ENCODE measurements at regions not wholly inside any gene's neighbourhood (a gene's known extent, or its start where the extent isn't known, plus 50 kb on each side); places are given as distances from the start of the nearest gene placed in this dataset.

DNA sequence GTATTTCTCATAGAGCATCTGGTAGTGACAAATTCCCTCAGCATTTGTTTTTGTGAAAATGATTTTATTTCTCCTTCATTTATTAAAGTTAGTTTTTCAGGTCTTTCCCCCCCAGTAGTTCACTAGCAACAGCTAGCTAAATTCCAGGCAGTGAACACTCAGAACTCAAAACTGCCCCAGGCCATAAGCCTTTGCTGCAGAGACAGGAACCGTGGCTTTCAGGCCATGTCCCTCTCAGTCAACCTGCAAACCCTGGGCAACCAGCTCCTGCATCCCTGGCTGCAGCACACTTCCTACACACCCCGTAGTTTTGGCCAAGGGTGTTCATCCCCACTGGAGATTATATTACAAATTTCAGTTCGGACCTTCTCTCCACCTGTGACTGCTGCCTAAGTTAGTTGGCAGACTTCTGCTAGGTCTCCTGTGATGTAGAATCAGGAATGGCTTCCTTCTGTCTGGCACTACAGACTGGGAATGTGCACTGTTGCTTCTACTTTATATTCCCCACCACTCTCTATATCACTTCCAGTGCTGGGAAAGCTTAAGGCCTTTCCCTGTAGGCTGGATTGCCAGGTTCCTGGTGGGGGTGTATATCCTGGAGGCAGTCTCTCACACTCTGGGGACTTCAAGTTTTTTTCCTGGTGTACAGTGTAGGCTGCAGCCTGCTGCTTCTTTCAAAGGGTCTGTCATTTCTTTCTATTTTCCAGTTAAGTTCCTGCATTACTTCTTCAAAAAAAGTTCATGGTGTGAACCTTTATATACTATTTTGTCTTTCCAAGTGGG lies 924.4 kb upstream of the LRFN5 start:
- TF ChIP-seq, protein P1, sequence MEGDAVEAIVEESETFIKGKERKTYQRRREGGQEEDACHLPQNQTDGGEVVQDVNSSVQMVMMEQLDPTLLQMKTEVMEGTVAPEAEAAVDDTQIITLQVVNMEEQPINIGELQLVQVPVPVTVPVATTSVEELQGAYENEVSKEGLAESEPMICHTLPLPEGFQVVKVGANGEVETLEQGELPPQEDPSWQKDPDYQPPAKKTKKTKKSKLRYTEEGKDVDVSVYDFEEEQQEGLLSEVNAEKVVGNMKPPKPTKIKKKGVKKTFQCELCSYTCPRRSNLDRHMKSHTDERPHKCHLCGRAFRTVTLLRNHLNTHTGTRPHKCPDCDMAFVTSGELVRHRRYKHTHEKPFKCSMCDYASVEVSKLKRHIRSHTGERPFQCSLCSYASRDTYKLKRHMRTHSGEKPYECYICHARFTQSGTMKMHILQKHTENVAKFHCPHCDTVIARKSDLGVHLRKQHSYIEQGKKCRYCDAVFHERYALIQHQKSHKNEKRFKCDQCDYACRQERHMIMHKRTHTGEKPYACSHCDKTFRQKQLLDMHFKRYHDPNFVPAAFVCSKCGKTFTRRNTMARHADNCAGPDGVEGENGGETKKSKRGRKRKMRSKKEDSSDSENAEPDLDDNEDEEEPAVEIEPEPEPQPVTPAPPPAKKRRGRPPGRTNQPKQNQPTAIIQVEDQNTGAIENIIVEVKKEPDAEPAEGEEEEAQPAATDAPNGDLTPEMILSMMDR (conservative IDR thresholded peaks at IDR 0.05; ENCODE audit: low read depth, low read length), result no peak
- TF ChIP-seq EZH2phosphoT487 (IDR thresholded peaks at IDR 0.05; ENCODE audit: borderline replicate concordance, low read length) (no peak), EZH2 (IDR thresholded peaks at IDR 0.05; ENCODE audit: low read length, unreplicated experiment) (no peak)
